A549 (cell line): ENCODE measurements at regions not wholly inside any gene's neighbourhood (a gene's known extent, or its start where the extent isn't known, plus 50 kb on each side); places are given as distances from the start of the nearest gene placed in this dataset.

Experiments used
- BHLHE40 ChIP-seq: IDR thresholded peaks from 2 replicates; pipeline ENCODE4 v1.6.1; 2012; ENCODE audit warnings: low read depth, low read length, inconsistent platforms
- CBX2 ChIP-seq: fragments of 200-600 bp; sonication (generic); IDR thresholded peaks from 2 replicates; pipeline ENCODE4 v1.6.1; 2016; ENCODE audit warnings: low read depth, mild to moderate bottlenecking, borderline replicate concordance
- CHD2 ChIP-seq: fragments of 150-350 bp; IDR thresholded peaks from 2 replicates; pipeline ENCODE4 v1.6.1; 2014; ENCODE audit warnings: low read length; ENCODE audit not compliant: partially characterized antibody
- CTCF ChIP-seq: fragments of >200 bp; sonication (Bioruptor Twin); formaldehyde crosslinking; IDR thresholded peaks from 3 replicates; pipeline ENCODE4 v1.5.1; 2016
- FOSL2 ChIP-seq, 2 experiments: fragments of 450-650 bp in 1 of 2; fragments of >200 bp in 1 of 2; sonication (Bioruptor Twin) in 1 of 2; formaldehyde crosslinking; IDR thresholded peaks; 2 replicates each; pipeline versions ENCODE4 v1.5.0 to v1.6.1; 2016 to 2020; ENCODE audit warnings: mild to moderate bottlenecking in 1 of 2, moderate library complexity in 1 of 2
- HMGXB4 ChIP-seq: fragments of 250-450 bp; sonication (Bioruptor Pico); IDR thresholded peaks from 2 replicates; pipeline ENCODE4 v1.5.0; 2021; ENCODE audit warnings: mild to moderate bottlenecking, moderate library complexity, borderline replicate concordance
- KDM5A ChIP-seq: fragments of 200-600 bp; sonication (generic); IDR thresholded peaks from 2 replicates; pipeline ENCODE4 v1.6.1; 2016; ENCODE audit warnings: antibody characterized with exemption, mild to moderate bottlenecking
- RCOR1 ChIP-seq: fragments of 150-350 bp; IDR thresholded peaks from 2 replicates; pipeline ENCODE4 v1.6.1; 2014; ENCODE audit warnings: antibody characterized with exemption, low read length, low read depth
- SMC3 ChIP-seq: fragments of >200 bp; sonication (Bioruptor Twin); formaldehyde crosslinking; IDR thresholded peaks from 3 replicates; pipeline ENCODE4 v1.6.1; 2018; ENCODE audit warnings: inconsistent platforms

GRCh38 chr9:90469865-90470387, 172.7 kb downstream of the DIRAS2 start:
- no peak for TF ChIP-seq CBX2
- no peak for TF ChIP-seq CTCF
- no peak for TF ChIP-seq RCOR1
- TF ChIP-seq KDM5A, result no peak
- TF ChIP-seq FOSL2 (IDR thresholded peaks at IDR 0.05), result no peak
- TF ChIP-seq FOSL2 (CRISPR knock-in tag; IDR thresholded peaks at IDR 0.05), result no peak
- TF ChIP-seq CHD2, result no peak
- no peak for TF ChIP-seq BHLHE40
- no peak for TF ChIP-seq SMC3
- no peak for TF ChIP-seq HMGXB4 (CRISPR knock-in tag)
